SK-N-SH (cell line): ENCODE measurements at regions not wholly inside any gene's neighbourhood (a gene's known extent, or its start where the extent isn't known, plus 50 kb on each side); places are given as distances from the start of the nearest gene placed in this dataset.

Experiments used
- CTCF ChIP-seq: fragments of 200-600 bp; sonication (generic); IDR thresholded peaks from 2 replicates; pipeline ENCODE4 v1.6.1; 2017; ENCODE audit warnings: antibody characterized with exemption, mild to moderate bottlenecking, moderate library complexity
- JUND ChIP-seq: IDR thresholded peaks from 2 replicates; pipeline ENCODE4 v1.4.0; 2012
- MEF2A ChIP-seq: IDR thresholded peaks from 2 replicates; pipeline ENCODE4 v1.4.0; 2012; ENCODE audit warnings: low read depth, borderline replicate concordance
- POLR2AphosphoS5 ChIP-seq: IDR thresholded peaks from 2 replicates; pipeline ENCODE4 v1.6.1; 2012; ENCODE audit warnings: low read depth, low read length
- RCOR1 ChIP-seq: fragments of 150-350 bp; IDR thresholded peaks from 2 replicates; pipeline ENCODE4 v1.6.1; 2017; ENCODE audit warnings: antibody characterized with exemption, low read length
- REST ChIP-seq: IDR thresholded peaks from 2 replicates; pipeline ENCODE4 v1.6.1; 2012; ENCODE audit warnings: mild to moderate bottlenecking, low read depth, low read length, moderate library complexity
- YY1 ChIP-seq: IDR thresholded peaks from 2 replicates; pipeline ENCODE4 v1.4.0; 2012; ENCODE audit warnings: low read depth, mild to moderate bottlenecking

GRCh38 chr1:29584776-29585175 is 348.5 kb downstream of the PTPRU start:
- TF ChIP-seq CTCF (no peak), POLR2AphosphoS5 (no peak), YY1 (no peak), REST (no peak), MEF2A (no peak), RCOR1 (no peak), JUND (no peak)
